Activated CD8-positive, alpha-beta memory T cell treated with anti-CD3 and anti-CD28 coated beads for 24 hours (primary cell): ENCODE measurements at regions not wholly inside any gene's neighbourhood (a gene's known extent, or its start where the extent isn't known, plus 50 kb on each side); places are given as distances from the start of the nearest gene placed in this dataset.
"Not testable (repeated sequence)": the region's sequence is repeated elsewhere in the genome, so short reads cannot be mapped to it uniquely, and the experiment has no call there.

ENCODE experiments used
- DNase-seq: peaks from one replicate; pipeline ENCODE4 v3.0.0-alpha.2; 2020

- no peak for DNase-seq
These were observed 530.8 kb downstream of the ADCYAP1 start for GRCh38 chr18:1435487-1435886.

GRCh38 chr18:1436199-1436598, 531.5 kb downstream of the ADCYAP1 start:
- no peak for DNase-seq

DNA sequence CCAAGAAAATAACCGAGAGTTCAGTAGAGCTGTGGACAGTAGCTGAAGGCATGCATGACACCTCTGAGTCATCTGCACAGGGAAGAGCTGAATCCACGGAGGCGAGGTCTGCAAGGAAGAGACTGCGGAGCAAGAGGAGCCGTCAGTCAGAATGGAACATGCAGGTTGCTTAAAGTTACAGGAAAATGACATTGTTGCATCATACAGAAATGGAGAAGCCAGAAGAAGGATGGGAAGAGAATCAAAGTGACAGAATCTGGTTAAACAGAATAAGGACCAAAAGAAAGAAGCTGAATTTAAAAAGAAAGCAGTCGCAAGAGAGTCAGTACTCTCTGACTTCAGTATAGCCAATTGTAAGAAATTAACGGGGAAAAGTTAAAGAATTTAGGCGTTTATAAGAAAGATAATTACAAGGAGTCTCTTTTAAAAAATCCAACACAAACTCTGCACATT, 533.8 kb downstream of the ADCYAP1 start:
- no peak for DNase-seq

GRCh38 chr18:1438967-1439366, 534.3 kb downstream of the ADCYAP1 start:
- DNase-seq: no peak

GRCh38 chr18:1444062-1444461, 539.4 kb downstream of the ADCYAP1 start:
- not testable (repeated sequence) for DNase-seq

DNA sequence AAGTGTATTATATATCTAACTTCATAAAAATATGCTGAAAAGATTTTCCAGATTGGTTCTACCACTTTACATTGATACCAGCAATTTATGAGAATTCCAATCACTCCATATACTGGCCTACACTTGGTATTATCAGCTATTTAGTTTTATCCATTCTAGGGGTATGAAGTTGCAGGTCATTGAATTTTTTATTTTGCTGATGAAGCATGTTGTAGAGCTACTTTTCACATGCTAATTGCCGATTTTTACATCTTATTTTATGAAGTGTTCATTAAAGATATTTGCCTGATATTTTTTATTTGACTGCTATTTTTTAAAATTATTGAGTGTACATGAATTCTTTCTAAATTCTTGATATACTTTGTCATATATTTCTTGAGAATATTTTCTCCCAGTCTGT, 542.1 kb downstream of the ADCYAP1 start:
- DNase-seq: no peak

GRCh38 chr18:1452821-1453220, 548.1 kb downstream of the ADCYAP1 start:
- DNase-seq: no peak

- no peak for DNase-seq
These were observed 550.9 kb downstream of the ADCYAP1 start for GRCh38 chr18:1455605-1456004.

DNA sequence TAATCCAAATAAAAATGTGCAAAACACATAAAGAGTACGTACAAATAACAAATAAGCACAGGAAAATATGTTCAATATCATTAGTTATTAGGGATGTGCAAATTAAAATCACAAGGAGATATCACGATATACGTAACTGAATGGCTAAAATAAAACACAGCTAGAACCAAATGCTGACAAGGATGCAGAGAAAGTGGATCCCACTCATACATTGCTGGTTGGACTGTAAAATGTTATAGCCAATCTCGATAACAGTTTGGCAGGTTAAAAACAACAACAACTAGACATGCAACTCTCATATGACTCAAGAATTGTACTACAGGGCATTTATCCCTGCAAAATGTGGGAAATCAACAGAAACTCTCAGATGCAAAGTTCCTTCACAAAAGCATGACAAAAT, 553.9 kb downstream of the ADCYAP1 start:
- DNase-seq: no peak

DNA sequence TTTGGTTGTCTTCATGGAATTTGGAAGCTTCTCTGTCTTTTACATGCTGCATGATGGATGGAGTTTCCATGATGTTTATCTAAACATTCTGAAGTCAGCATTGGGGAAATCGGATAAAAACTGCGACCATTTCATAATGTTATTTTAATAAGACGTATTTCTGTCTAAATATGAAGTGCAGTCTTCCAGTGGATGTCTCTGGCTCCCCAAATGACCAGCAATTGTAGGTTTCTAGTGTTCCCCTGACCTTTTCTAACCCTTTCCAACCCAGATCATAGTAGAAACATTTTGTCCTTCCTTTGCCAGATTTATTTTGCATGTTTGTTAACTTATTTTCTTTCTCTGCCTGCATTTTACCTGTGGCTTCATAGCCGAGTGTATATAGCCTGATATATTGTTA, 559.3 kb downstream of the ADCYAP1 start:
- DNase-seq: no peak

- DNase-seq: no peak
These were observed 560.0 kb downstream of the ADCYAP1 start for GRCh38 chr18:1464444-1465217.

GRCh38 chr18:1466035-1466434, 561.4 kb downstream of the ADCYAP1 start:
- no peak for DNase-seq

DNA sequence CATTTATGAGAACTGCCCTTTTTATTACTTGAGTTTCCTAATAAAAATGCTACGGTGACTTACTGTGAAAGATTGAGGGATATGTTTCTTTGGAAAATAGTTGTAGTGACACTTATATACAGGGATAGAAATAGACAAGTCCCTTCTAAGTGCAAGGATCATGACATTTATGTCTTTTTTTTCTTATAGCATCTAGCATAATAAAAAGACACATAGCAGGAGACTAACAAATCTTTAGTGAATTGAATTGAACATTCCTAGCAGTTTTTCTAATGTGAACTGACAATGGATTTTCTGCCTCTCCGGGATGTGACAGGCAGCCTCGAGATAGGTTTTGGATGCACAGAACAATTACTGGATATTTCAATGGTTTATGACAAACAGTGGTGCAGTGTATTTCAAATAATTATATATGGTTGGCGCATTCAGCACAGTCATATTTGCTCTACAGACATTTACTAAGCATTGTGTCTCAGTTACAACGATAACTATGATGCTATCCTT, 562.8 kb downstream of the ADCYAP1 start:
- DNase-seq: no peak

DNA sequence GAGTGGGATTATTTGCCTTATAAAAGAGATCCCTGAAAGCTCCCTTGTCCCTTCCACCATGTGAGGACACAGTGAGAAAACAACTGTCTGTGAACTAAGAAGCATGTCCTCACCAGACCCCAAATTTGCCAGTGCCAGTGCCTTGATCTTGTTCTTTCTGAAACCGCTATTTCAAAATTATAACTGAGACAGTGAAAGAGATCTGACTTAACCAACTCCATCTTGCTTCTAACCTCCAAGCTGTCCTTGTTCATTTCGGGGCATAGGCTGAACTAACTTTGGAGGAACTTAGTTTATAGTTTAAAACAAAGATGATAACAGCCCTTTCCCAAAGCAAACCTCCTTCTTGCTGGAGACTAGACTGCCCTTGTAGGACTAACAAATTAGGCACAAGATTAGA, 563.9 kb downstream of the ADCYAP1 start:
- DNase-seq: no peak

- no peak for DNase-seq
These were observed 571.2 kb downstream of the ADCYAP1 start for GRCh38 chr18:1475867-1476266.

DNA sequence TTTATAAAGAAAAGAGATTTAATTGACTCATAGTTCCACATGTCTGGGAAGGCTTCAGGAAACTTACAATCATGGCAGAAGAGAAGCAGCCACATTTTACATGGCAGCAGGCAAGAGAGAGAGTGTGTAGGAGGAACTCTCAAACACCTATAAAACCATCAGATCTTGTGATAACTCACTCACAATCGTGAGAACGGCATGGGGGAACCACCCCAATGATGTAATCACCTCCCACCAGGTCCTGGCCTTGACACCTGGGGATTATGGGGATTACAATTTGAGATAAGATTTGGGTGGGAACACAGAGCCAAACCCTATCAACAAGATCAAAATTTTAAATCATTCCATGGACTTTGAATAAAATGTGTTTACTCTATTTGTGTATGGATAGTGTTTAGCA, 575.6 kb downstream of the ADCYAP1 start:
- no peak for DNase-seq

- no peak for DNase-seq
These were observed 576.9 kb downstream of the ADCYAP1 start for GRCh38 chr18:1481577-1481976.

DNA sequence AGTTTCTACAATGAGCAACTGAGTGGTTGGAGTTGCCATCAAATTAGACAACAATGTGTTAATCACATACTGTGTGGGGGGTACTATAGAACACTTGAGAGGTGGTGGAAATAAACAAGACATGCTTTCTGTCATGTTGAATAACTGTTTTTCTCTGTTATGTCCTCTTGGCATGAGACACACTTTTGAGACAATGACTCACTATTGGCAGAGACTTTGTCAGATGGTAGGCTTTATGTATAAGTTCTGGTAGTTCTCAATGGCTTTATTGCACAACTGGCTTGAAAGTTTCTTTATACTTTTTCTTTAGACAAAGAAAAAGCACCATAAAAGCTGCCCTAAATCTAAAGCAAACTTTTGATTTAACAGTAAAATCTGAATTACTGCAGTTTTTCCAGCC, 578.7 kb downstream of the ADCYAP1 start:
- DNase-seq: no peak

DNA sequence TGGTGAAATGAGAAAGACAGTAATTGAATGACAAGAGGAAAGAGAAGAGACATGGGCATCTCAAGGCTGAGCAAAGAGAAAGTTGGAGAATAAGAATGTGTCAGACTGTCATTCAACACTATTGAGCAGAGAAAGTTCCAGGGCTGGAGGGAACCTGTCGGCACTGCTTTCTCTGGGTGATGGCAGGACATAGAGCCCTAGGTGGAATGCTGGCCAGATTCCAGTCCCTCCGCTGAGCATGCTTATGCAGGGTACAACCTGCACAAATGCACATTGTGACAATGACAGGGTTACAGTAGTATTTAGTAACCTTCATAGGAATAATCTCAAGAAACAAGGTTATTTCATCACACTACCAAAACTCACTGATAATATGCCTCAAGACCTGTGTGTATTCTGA, 582.8 kb downstream of the ADCYAP1 start:
- no peak for DNase-seq

DNA sequence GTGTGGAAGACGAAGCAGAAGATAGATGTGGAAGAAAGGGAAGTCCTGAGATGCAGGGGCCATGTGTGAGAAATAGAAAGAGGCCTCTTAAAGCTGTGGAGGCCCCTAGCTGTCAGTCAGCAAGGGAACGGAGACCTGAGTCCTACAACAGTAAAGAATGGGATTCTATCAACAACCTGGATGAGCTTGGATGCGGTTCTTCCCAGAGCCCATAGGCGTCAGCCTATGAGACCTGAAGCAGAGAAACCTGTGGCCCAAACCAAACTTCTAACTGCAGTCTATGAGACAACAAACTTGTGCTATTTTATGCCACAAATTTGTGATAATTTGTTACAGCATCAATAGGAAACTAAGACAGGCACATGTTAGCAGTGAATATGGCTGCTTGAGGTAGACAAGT, 583.7 kb downstream of the ADCYAP1 start:
- no peak for DNase-seq

DNA sequence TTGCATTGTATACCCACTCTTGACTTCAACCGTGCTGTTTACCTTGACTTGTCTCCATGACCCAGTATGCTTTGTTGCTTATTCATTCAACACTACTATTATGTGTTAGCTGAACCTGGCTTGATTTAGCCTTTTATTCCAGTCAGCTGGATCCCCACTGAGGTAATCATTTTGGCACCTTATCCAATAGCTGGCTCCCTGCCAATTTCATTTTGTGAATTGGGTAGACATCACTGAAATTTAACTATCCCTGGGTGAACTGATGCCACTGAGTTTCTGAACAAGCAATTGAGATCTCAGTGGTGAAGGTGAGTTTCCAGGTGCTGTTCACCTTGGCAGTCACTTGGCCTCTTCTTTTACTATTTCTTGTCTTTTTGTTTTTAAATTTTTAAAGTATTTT, 584.3 kb downstream of the ADCYAP1 start:
- DNase-seq: no peak

DNA sequence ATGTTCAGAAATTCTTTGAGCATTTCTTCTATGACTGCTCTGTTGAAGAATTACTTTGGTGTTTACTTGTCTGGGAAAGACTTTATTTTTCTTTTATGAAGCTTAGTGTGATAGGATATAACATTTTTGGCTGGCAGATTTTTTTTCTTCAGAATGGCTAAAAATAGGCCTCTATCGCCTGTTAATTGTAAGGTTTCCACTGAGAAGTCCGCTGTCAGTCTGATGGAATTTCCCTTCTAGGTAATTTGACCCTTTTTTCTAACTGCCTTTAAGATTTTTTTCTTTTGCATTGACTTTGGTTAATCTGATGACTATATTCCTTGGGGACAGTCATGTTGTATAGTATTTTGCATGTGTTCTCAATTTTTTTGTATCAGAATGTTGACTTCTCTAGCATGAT, 590.7 kb downstream of the ADCYAP1 start:
- no peak for DNase-seq

DNA sequence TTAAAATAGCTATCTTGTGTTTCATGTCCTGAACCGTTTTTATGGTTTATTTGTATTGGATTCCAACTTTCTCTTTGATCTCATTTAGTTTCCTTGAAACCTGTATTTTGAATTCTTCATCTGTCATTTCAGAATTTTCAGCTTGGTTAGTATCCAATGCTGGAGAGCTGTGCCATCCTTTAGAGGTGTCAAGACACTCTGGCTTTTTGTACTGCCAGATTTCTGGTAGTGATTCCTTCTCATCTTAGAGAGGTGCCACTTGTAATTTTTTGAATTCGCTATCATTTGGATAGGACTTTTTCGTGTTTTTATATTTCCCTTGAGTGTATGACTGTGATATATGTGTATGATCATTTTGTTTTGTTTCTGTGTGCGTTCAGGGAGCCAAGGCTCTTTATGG, 591.4 kb downstream of the ADCYAP1 start:
- DNase-seq: no peak

GRCh38 chr18:1498216-1498615, 593.5 kb downstream of the ADCYAP1 start:
- no peak for DNase-seq

DNA sequence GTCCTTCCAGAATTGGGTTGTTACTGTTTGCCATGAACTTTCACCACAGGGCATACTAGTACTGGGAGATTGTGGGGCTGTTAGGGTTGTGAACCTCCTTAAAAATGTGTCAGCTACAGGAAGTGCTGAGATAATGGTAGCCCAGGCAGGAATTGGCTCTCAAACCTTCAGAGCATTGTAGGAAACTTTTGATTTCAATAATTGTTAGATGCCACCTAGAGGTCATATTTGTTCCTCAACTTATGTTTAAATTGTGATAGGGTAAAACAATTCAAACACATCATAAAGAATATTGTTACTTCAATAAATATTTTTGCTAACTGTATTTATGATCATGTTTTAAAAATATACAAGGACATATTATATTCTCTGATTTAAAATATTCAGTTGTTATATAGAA, 594.6 kb downstream of the ADCYAP1 start:
- DNase-seq: no peak
